ENCODE measurements at regions not wholly inside any gene's neighbourhood (a gene's known extent, or its start where the extent isn't known, plus 50 kb on each side); places are given as distances from the start of the nearest gene placed in this dataset.

GRCh38 chr18:51370996-51371395, 173.5 kb upstream of the MEX3C start:
- no peak overlapping the region for H3K27ac Mint-ChIP-seq (ENCODE audit: unreplicated experiment)
- no peaks in the 10 kb centered on the region for H3K36me3 Mint-ChIP-seq (ENCODE audit: low read depth, unreplicated experiment)
- no peak for TF ChIP-seq CTCF (IDR thresholded peaks at IDR 0.05; ENCODE audit: unreplicated experiment)
- peaks cover 1% of the 10 kb centered on the region for H3K27me3 Mint-ChIP-seq (ENCODE audit: unreplicated experiment)
- H3K4me3 Mint-ChIP-seq (ENCODE audit: unreplicated experiment): no peak overlapping the region
- peaks cover 3% of the 10 kb centered on the region for H3K4me1 Mint-ChIP-seq (ENCODE audit: unreplicated experiment)
- DNase-seq (ENCODE audit: low spot score): no peak
- peaks cover 3% of the 10 kb centered on the region for H3K9me3 Mint-ChIP-seq (ENCODE audit: unreplicated experiment)

- H3K9me3 Mint-ChIP-seq (ENCODE audit: unreplicated experiment): peaks cover 3% of the 10 kb centered on the region
- H3K36me3 Mint-ChIP-seq (ENCODE audit: low read depth, unreplicated experiment): no peaks in the 10 kb centered on the region
- peaks cover 1% of the 10 kb centered on the region for H3K27me3 Mint-ChIP-seq (ENCODE audit: unreplicated experiment)
- peaks cover 3% of the 10 kb centered on the region for H3K4me1 Mint-ChIP-seq (ENCODE audit: unreplicated experiment)
- no peak overlapping the region for H3K27ac Mint-ChIP-seq (ENCODE audit: unreplicated experiment)
- TF ChIP-seq CTCF (IDR thresholded peaks at IDR 0.05; ENCODE audit: unreplicated experiment): no peak
- H3K4me3 Mint-ChIP-seq (ENCODE audit: unreplicated experiment): no peak overlapping the region
- no peak for DNase-seq (ENCODE audit: low spot score)
These were observed 174.4 kb upstream of the MEX3C start for GRCh38 chr18:51371929-51372328.

- no peak overlapping the region for H3K4me3 Mint-ChIP-seq (ENCODE audit: unreplicated experiment)
- no peak for DNase-seq (ENCODE audit: low spot score)
- H3K9me3 Mint-ChIP-seq (ENCODE audit: unreplicated experiment): no peaks in the 10 kb centered on the region
- no peaks in the 10 kb centered on the region for H3K4me1 Mint-ChIP-seq (ENCODE audit: unreplicated experiment)
- H3K27me3 Mint-ChIP-seq (ENCODE audit: unreplicated experiment): peaks cover 5% of the 10 kb centered on the region
- H3K36me3 Mint-ChIP-seq (ENCODE audit: low read depth, unreplicated experiment): no peaks in the 10 kb centered on the region
- TF ChIP-seq CTCF (IDR thresholded peaks at IDR 0.05; ENCODE audit: unreplicated experiment): no peak
- H3K27ac Mint-ChIP-seq (ENCODE audit: unreplicated experiment): no peak overlapping the region
These were observed 184.6 kb upstream of the MEX3C start for GRCh38 chr18:51382081-51382480.

GRCh38 chr18:51383116-51383515, 185.6 kb upstream of the MEX3C start:
- no peaks in the 10 kb centered on the region for H3K36me3 Mint-ChIP-seq (ENCODE audit: low read depth, unreplicated experiment)
- peaks cover 5% of the 10 kb centered on the region for H3K27me3 Mint-ChIP-seq (ENCODE audit: unreplicated experiment)
- DNase-seq (ENCODE audit: low spot score): no peak
- no peak for TF ChIP-seq CTCF (IDR thresholded peaks at IDR 0.05; ENCODE audit: unreplicated experiment)
- H3K27ac Mint-ChIP-seq (ENCODE audit: unreplicated experiment): no peak overlapping the region
- no peaks in the 10 kb centered on the region for H3K9me3 Mint-ChIP-seq (ENCODE audit: unreplicated experiment)
- no peaks in the 10 kb centered on the region for H3K4me1 Mint-ChIP-seq (ENCODE audit: unreplicated experiment)
- H3K4me3 Mint-ChIP-seq (ENCODE audit: unreplicated experiment): no peak overlapping the region

GRCh38 chr18:51383711-51384110, 186.2 kb upstream of the MEX3C start:
- Mint-ChIP-seq H3K36me3 (ENCODE audit: low read depth, unreplicated experiment) (no peaks in the 10 kb centered on the region), H3K27ac (ENCODE audit: unreplicated experiment) (no peak overlapping the region), H3K4me1 (ENCODE audit: unreplicated experiment) (no peaks in the 10 kb centered on the region), H3K27me3 (ENCODE audit: unreplicated experiment) (peaks cover 5% of the 10 kb centered on the region), H3K4me3 (ENCODE audit: unreplicated experiment) (no peak overlapping the region), H3K9me3 (ENCODE audit: unreplicated experiment) (no peaks in the 10 kb centered on the region)
- no peak for TF ChIP-seq CTCF (IDR thresholded peaks at IDR 0.05; ENCODE audit: unreplicated experiment)
- DNase-seq (ENCODE audit: low spot score): no peak

Data from endothelial cell (in vitro differentiated cells).